Effector memory CD4-positive, alpha-beta T cell (primary cell): ENCODE measurements at regions not wholly inside any gene's neighbourhood (a gene's known extent, or its start where the extent isn't known, plus 50 kb on each side); places are given as distances from the start of the nearest gene placed in this dataset.
"Not testable (repeated sequence)": the region's sequence is repeated elsewhere in the genome, so short reads cannot be mapped to it uniquely, and the experiment has no call there.

Source experiments
- DNase-seq, 3 donors: peaks; one replicate each; pipeline ENCODE4 v3.0.0-alpha.2; 2020
- H3K27ac ChIP-seq: 2 replicates; pipeline ENCODE4 v1.7.0; 2013; ENCODE audit warnings: mild to moderate bottlenecking, low read length, moderate library complexity; ENCODE audit not compliant: insufficient read depth, poor library complexity, severe bottlenecking
- H3K27me3 ChIP-seq: replicated peaks from 2 replicates; pipeline ENCODE4 v1.7.0; 2013; ENCODE audit warnings: mild to moderate bottlenecking, low read length; ENCODE audit not compliant: insufficient read depth, control insufficient read depth, poor library complexity, severe bottlenecking
- H3K36me3 ChIP-seq: 2 replicates; pipeline ENCODE4 v1.7.0; 2013; ENCODE audit warnings: mild to moderate bottlenecking, low read length, moderate library complexity; ENCODE audit not compliant: control insufficient read depth, insufficient read depth
- H3K4me1 ChIP-seq: 2 replicates; pipeline ENCODE4 v1.7.0; 2013; ENCODE audit warnings: low read length, mild to moderate bottlenecking; ENCODE audit not compliant: control insufficient read depth, insufficient read depth, poor library complexity, severe bottlenecking
- H3K4me3 ChIP-seq: 2 replicates; pipeline ENCODE4 v1.7.0; 2013; ENCODE audit warnings: low read length, low read depth, mild to moderate bottlenecking; ENCODE audit not compliant: insufficient read depth, poor library complexity, severe bottlenecking
- H3K9me3 ChIP-seq: 2 replicates; pipeline ENCODE4 v1.7.0; 2013; ENCODE audit warnings: mild to moderate bottlenecking, low read length, moderate library complexity; ENCODE audit not compliant: control insufficient read depth

- no peaks in the 10 kb centered on the region for H3K9me3 ChIP-seq
- H3K36me3 ChIP-seq = no peaks in the 10 kb centered on the region
- no peaks in the 10 kb centered on the region for H3K4me1 ChIP-seq
- H3K4me3 ChIP-seq = no peak overlapping the region
- H3K27ac ChIP-seq = no peak overlapping the region
- H3K27me3 ChIP-seq = no peaks in the 10 kb centered on the region
- DNase-seq = no peak
Observed at GRCh38 chr9:106481013-106481609, 381.9 kb upstream of the ZNF462 start.

GRCh38 chr9:106482733-106483132 lies 380.2 kb upstream of the ZNF462 start:
- no peak for DNase-seq
- Histone ChIP-seq H3K36me3 (no peaks in the 10 kb centered on the region), H3K9me3 (no peaks in the 10 kb centered on the region), H3K4me1 (no peaks in the 10 kb centered on the region), H3K27me3 (no peaks in the 10 kb centered on the region), H3K27ac (no peak overlapping the region), H3K4me3 (no peak overlapping the region)

GRCh38 chr9:106486685-106487084 lies 376.3 kb upstream of the ZNF462 start:
- no peak for DNase-seq
- H3K27ac ChIP-seq = no peak overlapping the region
- no peaks in the 10 kb centered on the region for H3K9me3 ChIP-seq
- H3K4me3 ChIP-seq = no peak overlapping the region
- H3K27me3 ChIP-seq = no peaks in the 10 kb centered on the region
- no peaks in the 10 kb centered on the region for H3K36me3 ChIP-seq
- H3K4me1 ChIP-seq = no peaks in the 10 kb centered on the region

- no peaks in the 10 kb centered on the region for H3K4me1 ChIP-seq
- no peaks in the 10 kb centered on the region for H3K27me3 ChIP-seq
- H3K9me3 ChIP-seq = no peaks in the 10 kb centered on the region
Observed at GRCh38 chr9:106487266-106487665, 375.7 kb upstream of the ZNF462 start.

GRCh38 chr9:106492126-106492525 lies 370.8 kb upstream of the ZNF462 start:
- not testable (repeated sequence) for H3K36me3 ChIP-seq, H3K27me3 ChIP-seq, DNase-seq, H3K4me1 ChIP-seq, H3K27ac ChIP-seq, H3K9me3 ChIP-seq, H3K4me3 ChIP-seq

More at GRCh38 chr9:106487266-106487665, 375.7 kb upstream of the ZNF462 start:
- DNase-seq = no peak
- Histone ChIP-seq H3K4me3 (no peak overlapping the region), H3K36me3 (no peaks in the 10 kb centered on the region), H3K27ac (no peak overlapping the region)

GRCh38 chr9:106500171-106500570 lies 362.8 kb upstream of the ZNF462 start:
- Histone ChIP-seq H3K4me3 (no peak overlapping the region), H3K9me3 (no peaks in the 10 kb centered on the region), H3K27ac (no peak overlapping the region), H3K36me3 (no peaks in the 10 kb centered on the region), H3K4me1 (no peaks in the 10 kb centered on the region), H3K27me3 (no peaks in the 10 kb centered on the region)
- no peak for DNase-seq

GRCh38 chr9:106501210-106501609 lies 361.8 kb upstream of the ZNF462 start:
- H3K27me3 ChIP-seq, H3K36me3 ChIP-seq, DNase-seq, H3K9me3 ChIP-seq, H3K4me3 ChIP-seq, H3K4me1 ChIP-seq, H3K27ac ChIP-seq: not testable (repeated sequence)

- Histone ChIP-seq H3K9me3 (no peaks in the 10 kb centered on the region), H3K27me3 (no peaks in the 10 kb centered on the region), H3K4me3 (no peak overlapping the region), H3K27ac (no peak overlapping the region), H3K4me1 (no peaks in the 10 kb centered on the region), H3K36me3 (no peaks in the 10 kb centered on the region)
- no peak for DNase-seq
Observed at GRCh38 chr9:106502930-106503329, 360.0 kb upstream of the ZNF462 start.

GRCh38 chr9:106503759-106504158 lies 359.2 kb upstream of the ZNF462 start:
- Histone ChIP-seq H3K27me3 (no peaks in the 10 kb centered on the region), H3K4me3 (no peak overlapping the region), H3K36me3 (no peaks in the 10 kb centered on the region), H3K9me3 (no peaks in the 10 kb centered on the region), H3K27ac (no peak overlapping the region), H3K4me1 (no peaks in the 10 kb centered on the region)
- no peak for DNase-seq

GRCh38 chr9:106526716-106527204 lies 336.2 kb upstream of the ZNF462 start:
- no peaks in the 10 kb centered on the region for H3K27me3 ChIP-seq
- no peaks in the 10 kb centered on the region for H3K9me3 ChIP-seq
- no peak for DNase-seq
- H3K4me1 ChIP-seq = no peaks in the 10 kb centered on the region
- no peak overlapping the region for H3K27ac ChIP-seq
- H3K36me3 ChIP-seq = no peaks in the 10 kb centered on the region
- H3K4me3 ChIP-seq = no peak overlapping the region
